SK-N-SH (cell line): ENCODE measurements at regions not wholly inside any gene's neighbourhood (a gene's known extent, or its start where the extent isn't known, plus 50 kb on each side); places are given as distances from the start of the nearest gene placed in this dataset.

Source experiments
- CTCF ChIA-PET: fragments of 300-600, 350-600 bp; formaldehyde crosslinking; extraction: SDS; loops from one replicate; lab custom pipeline; 2021; lab: Yijun Ruan, JAX
- POLR2A ChIA-PET: fragments of 350-600 bp; sonication (Branson Sonifier 250); formaldehyde crosslinking; extraction: SDS; loops from one replicate; lab custom pipeline; 2020; ENCODE audit warnings: antibody characterized with exemption, inconsistent platforms; lab: Yijun Ruan, JAX
- DNase-seq: peaks from one replicate; pipeline ENCODE4 v3.0.0; 2012
- H2AFZ ChIP-seq: fragments of 200-600 bp; sonication (generic); 2 replicates; pipeline ENCODE4 v1.8.1; 2016; ENCODE audit warnings: antibody characterized with exemption, mild to moderate bottlenecking, low read depth
- H3F3A ChIP-seq: fragments of 200-600 bp; sonication (generic); replicated peaks from 2 replicates; pipeline ENCODE3; 2016; ENCODE audit warnings: antibody characterized with exemption, mild to moderate bottlenecking; ENCODE audit not compliant: insufficient read depth
- H3K27ac ChIP-seq, 2 experiments: fragments of 200-500 bp in 1 of 2; fragments of 200-600 bp in 1 of 2; sonication (Bioruptor generic) in 1 of 2; sonication (generic), shearing (Covaris generic) in 1 of 2; 2 replicates each; pipeline versions ENCODE4 v1.5.1 to v1.6.1; 2014 to 2016; ENCODE audit warnings: low read depth in 2 of 2, inconsistent platforms in 1 of 2, low read length in 1 of 2, mild to moderate bottlenecking in 1 of 2, mixed read lengths in 1 of 2
- H3K27me3 ChIP-seq: fragments of 200-600 bp; sonication (generic), shearing (Covaris generic); 2 replicates; pipeline ENCODE4 v1.6.1; 2016; ENCODE audit warnings: mixed run types; ENCODE audit not compliant: insufficient read depth
- H3K36me3 ChIP-seq, 2 experiments: fragments of 200-500 bp in 1 of 2; fragments of 200-600 bp in 1 of 2; sonication (Bioruptor generic) in 1 of 2; sonication (generic) in 1 of 2; replicated peaks in 1 of 2; 2 replicates each; pipeline versions ENCODE3 to v1.5.1; 2014 to 2016; ENCODE audit warnings: low read length in 1 of 2, mild to moderate bottlenecking in 1 of 2; ENCODE audit not compliant: insufficient read depth in 2 of 2, control insufficient read depth in 1 of 2
- H3K4me1 ChIP-seq, 2 experiments: fragments of 200-500 bp in 1 of 2; fragments of 200-600 bp in 1 of 2; sonication (Bioruptor generic) in 1 of 2; sonication (generic), shearing (Covaris generic) in 1 of 2; 2 replicates each; pipeline versions ENCODE4 v1.5.1 to v1.6.1; 2014 to 2016; ENCODE audit warnings: low read depth in 1 of 2, low read length in 1 of 2, mixed run types in 1 of 2; ENCODE audit not compliant: insufficient read depth in 2 of 2, control insufficient read depth in 1 of 2
- H3K4me2 ChIP-seq: fragments of 200-600 bp; sonication (generic), shearing (Covaris generic); 2 replicates; pipeline ENCODE4 v1.6.1; 2017; ENCODE audit warnings: mixed run types
- H3K4me3 ChIP-seq, 2 experiments: fragments of 200-500 bp in 1 of 2; fragments of 200-600 bp in 1 of 2; sonication (Bioruptor generic) in 1 of 2; sonication (generic), shearing (Covaris generic) in 1 of 2; 2 replicates each; pipeline versions ENCODE4 v1.5.1 to v1.8.1; 2014 to 2016; ENCODE audit warnings: low read depth in 2 of 2, inconsistent platforms in 1 of 2, low read length in 1 of 2, mild to moderate bottlenecking in 1 of 2, mixed read lengths in 1 of 2, moderate library complexity in 1 of 2
- H3K79me2 ChIP-seq: fragments of 200-600 bp; sonication (generic); 2 replicates; pipeline ENCODE4 v1.8.1; 2017; ENCODE audit warnings: mild to moderate bottlenecking; ENCODE audit not compliant: insufficient read depth
- H3K9ac ChIP-seq: fragments of 200-600 bp; sonication (generic); 2 replicates; pipeline ENCODE4 v1.6.1; 2017; ENCODE audit warnings: mixed run types
- H3K9me2 ChIP-seq: fragments of 200-600 bp; sonication (generic); 2 replicates; pipeline ENCODE4 v1.6.1; 2017; ENCODE audit warnings: mixed run types
- H3K9me3 ChIP-seq: fragments of 200-600 bp; sonication (generic); 2 replicates; pipeline ENCODE4 v1.6.1; 2017; ENCODE audit warnings: mixed run types, mild to moderate bottlenecking, moderate library complexity
- H4K20me1 ChIP-seq: fragments of 200-600 bp; sonication (generic); 2 replicates; pipeline ENCODE4 v1.6.1; 2017; ENCODE audit warnings: mild to moderate bottlenecking, mixed run types; ENCODE audit not compliant: insufficient read depth
- ELF1 ChIP-seq: IDR thresholded peaks from 2 replicates; pipeline ENCODE4 v1.4.0; 2012
- EP300 ChIP-seq, 2 experiments: IDR thresholded peaks; 2 replicates each; pipeline versions ENCODE4 v1.4.0 to v1.6.1; 2012; ENCODE audit warnings: borderline replicate concordance in 1 of 2, low read depth in 1 of 2, low read length in 1 of 2
- FOSL2 ChIP-seq: IDR thresholded peaks from 2 replicates; pipeline ENCODE4 v1.4.0; 2012; ENCODE audit warnings: low read depth, mild to moderate bottlenecking, moderate library complexity, borderline replicate concordance
- GABPA ChIP-seq: IDR thresholded peaks from 2 replicates; pipeline ENCODE4 v1.4.0; 2012; ENCODE audit warnings: low read depth, mild to moderate bottlenecking
- MAX ChIP-seq: IDR thresholded peaks from 2 replicates; pipeline ENCODE4 v1.4.0; 2012; ENCODE audit warnings: low read depth
- MXI1 ChIP-seq: IDR thresholded peaks from 2 replicates; pipeline ENCODE4 v1.6.1; 2012; ENCODE audit warnings: mild to moderate bottlenecking, low read depth, low read length, improper control_type of control experiment
- NFIC ChIP-seq: IDR thresholded peaks from 2 replicates; pipeline ENCODE4 v1.4.0; 2012; ENCODE audit warnings: borderline replicate concordance
- NRF1 ChIP-seq: IDR thresholded peaks from 2 replicates; pipeline ENCODE4 v1.6.1; 2012; ENCODE audit warnings: low read depth, mild to moderate bottlenecking, low read length
- RFX5 ChIP-seq: IDR thresholded peaks from 2 replicates; pipeline ENCODE4 v1.6.1; 2012; ENCODE audit warnings: mild to moderate bottlenecking, improper control_type of control experiment, low read length
- SMC3 ChIP-seq: IDR thresholded peaks from 2 replicates; pipeline ENCODE4 v1.6.1; 2012; ENCODE audit warnings: low read depth, low read length, improper control_type of control experiment
- USF1 ChIP-seq: IDR thresholded peaks from 2 replicates; pipeline ENCODE4 v1.4.0; 2012; ENCODE audit warnings: low read depth, borderline replicate concordance
- WGBS: methylation state at CpG from one replicate; pipeline ENCODE4 v1.1.6; 2017; ENCODE audit warnings: low lambda C conversion rate; 5-methylcytosine and 5-hydroxymethylcytosine counted together
- TF ChIP-seq, protein P1 (sequence below): IDR thresholded peaks from 2 replicates; pipeline ENCODE4; 2012

- CTCF ChIA-PET: interaction anchor here (1.0 to 6.7 kb wide), 5 partner anchors 72 to 235 kb away, joined by 3 to 64 read pairs (median 7); no protein-coding TSS in a partner anchor
- Histone ChIP-seq H3K4me2 (no peak overlapping the region), H3K27ac (no peak overlapping the region), H3K9ac (no peak overlapping the region), H3K36me3 (no peaks in the 10 kb centered on the region), H3F3A (no peaks in the 10 kb centered on the region), H4K20me1 (no peaks in the 10 kb centered on the region), H3K4me1 (peaks cover 0 to under 1% of the 10 kb centered on the region in 2 experiments; a peak in 2 of 4 replicates), H3K27me3 (no peaks in the 10 kb centered on the region), H3K79me2 (no peaks in the 10 kb centered on the region; the same call in 1 of the 2 replicates), H2AFZ (no peak overlapping the region), H3K9me3 (peaks cover 7% of the 10 kb centered on the region; the same call in 1 of the 2 replicates), H3K9me2 (no peaks in the 10 kb centered on the region), H3K4me3 (no peak overlapping the region)
- DNase-seq: no peak
- POLR2A ChIA-PET: no interaction called here
- no peak for TF ChIP-seq NRF1
- no peak for TF ChIP-seq ELF1
- no peak for TF ChIP-seq SMC3
- TF ChIP-seq FOSL2: no peak
- TF ChIP-seq, protein P1, sequence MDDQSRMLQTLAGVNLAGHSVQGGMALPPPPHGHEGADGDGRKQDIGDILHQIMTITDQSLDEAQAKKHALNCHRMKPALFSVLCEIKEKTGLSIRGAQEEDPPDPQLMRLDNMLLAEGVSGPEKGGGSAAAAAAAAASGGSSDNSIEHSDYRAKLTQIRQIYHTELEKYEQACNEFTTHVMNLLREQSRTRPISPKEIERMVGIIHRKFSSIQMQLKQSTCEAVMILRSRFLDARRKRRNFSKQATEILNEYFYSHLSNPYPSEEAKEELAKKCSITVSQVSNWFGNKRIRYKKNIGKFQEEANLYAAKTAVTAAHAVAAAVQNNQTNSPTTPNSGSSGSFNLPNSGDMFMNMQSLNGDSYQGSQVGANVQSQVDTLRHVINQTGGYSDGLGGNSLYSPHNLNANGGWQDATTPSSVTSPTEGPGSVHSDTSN: no peak
- no peak for TF ChIP-seq NFIC
- TF ChIP-seq GABPA: no peak
- TF ChIP-seq MXI1: no peak
- no peak for TF ChIP-seq MAX
- 47% methylated on average over 3 of the region's 3 CpGs for whole genome bisulfite sequencing
Observed at GRCh38 chr17:51533219-51533618, 272.9 kb downstream of the UTP18 start.

- ChIA-PET POLR2A (no interaction called here), CTCF (interaction anchor here (1.2 to 6.7 kb wide), 5 partner anchors 72 to 235 kb away, joined by 3 to 64 read pairs (median 10); no protein-coding TSS in a partner anchor)
- Histone ChIP-seq H3F3A (no peaks in the 10 kb centered on the region), H3K4me3 (no peak overlapping the region), H4K20me1 (no peaks in the 10 kb centered on the region), H3K4me1 (no peaks in the 10 kb centered on the region; a peak in 1 of 4 replicates), H3K9me2 (no peaks in the 10 kb centered on the region), H3K27me3 (no peaks in the 10 kb centered on the region), H3K4me2 (no peak overlapping the region), H3K27ac (no peak overlapping the region), H3K79me2 (no peaks in the 10 kb centered on the region; the same call in 1 of the 2 replicates), H3K9ac (no peak overlapping the region), H3K9me3 (peaks cover 7% of the 10 kb centered on the region; the same call in 1 of the 2 replicates), H3K36me3 (no peaks in the 10 kb centered on the region), H2AFZ (no peak overlapping the region)
- DNase-seq: no peak
- 42% methylated on average over 3 of the region's 3 CpGs for WGBS
- TF ChIP-seq GABPA (no peak), RFX5 (no peak), EP300 (IDR thresholded peaks at IDR 0.05; ENCODE audit: borderline replicate concordance in 1 of 2, low read depth in 1 of 2, low read length in 1 of 2) (no peak), MAX (no peak), MXI1 (no peak), USF1 (no peak)
Observed at GRCh38 chr17:51533821-51534220, 273.5 kb downstream of the UTP18 start.
